HG03135 (cell line): ENCODE measurements at regions not wholly inside any gene's neighbourhood (a gene's known extent, or its start where the extent isn't known, plus 50 kb on each side); places are given as distances from the start of the nearest gene placed in this dataset.

Source experiments
- ATAC-seq: cut with Tn5 transposase; IDR thresholded peaks from one replicate; pipeline ENCODE4 v1.9.1; 2021; ENCODE audit warnings: mild to moderate bottlenecking, moderate library complexity; ENCODE audit not compliant: unreplicated experiment

GRCh38 chr3:17965331-17965730 is 222.9 kb upstream of the TBC1D5 start:
- ATAC-seq: no peak

GRCh38 chr3:17964108-17964507 is 221.7 kb upstream of the TBC1D5 start:
- no peak for ATAC-seq

DNA sequence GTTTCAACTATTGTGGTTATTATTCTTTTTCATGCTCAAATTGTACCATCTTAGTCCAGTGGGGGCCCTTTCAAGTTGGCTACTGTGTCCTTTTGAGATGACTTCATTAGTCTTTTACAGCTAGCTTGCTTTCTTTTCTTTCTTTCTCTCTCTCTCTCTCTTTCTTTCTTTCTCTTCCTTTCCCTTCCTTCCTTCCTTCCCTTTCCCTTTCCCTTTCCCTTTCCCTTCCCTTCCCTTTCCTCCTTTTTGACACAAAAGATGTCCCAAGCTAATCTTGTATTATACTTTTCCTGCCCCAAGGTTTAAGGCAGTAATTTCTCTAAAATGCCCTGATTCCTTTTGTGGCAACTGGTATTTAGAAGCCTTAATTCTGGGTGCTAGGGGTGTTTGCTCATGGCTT is 213.0 kb upstream of the TBC1D5 start:
- no peak for ATAC-seq

- no peak for ATAC-seq
These were observed 212.4 kb upstream of the TBC1D5 start for GRCh38 chr3:17954801-17955200.

DNA sequence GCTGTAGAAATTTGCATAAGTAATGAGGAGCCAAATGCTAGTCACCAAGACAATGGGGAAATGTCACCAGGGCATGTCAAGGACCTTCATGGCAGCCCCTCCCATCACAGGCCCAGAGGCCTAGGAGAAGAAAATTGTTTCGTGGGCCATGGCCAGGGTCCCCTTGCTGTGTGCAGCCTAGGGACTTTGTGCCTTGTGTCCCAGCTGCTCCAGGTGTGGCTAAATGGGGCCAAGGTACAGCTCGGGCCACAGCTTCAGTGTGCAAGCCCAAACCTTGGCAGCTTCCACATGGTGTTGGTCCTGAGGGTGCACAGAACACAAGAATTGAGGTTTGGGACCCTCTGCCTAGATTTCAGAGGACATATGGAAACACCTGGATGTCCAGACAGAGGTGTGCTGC is 208.8 kb upstream of the TBC1D5 start:
- no peak for ATAC-seq

DNA sequence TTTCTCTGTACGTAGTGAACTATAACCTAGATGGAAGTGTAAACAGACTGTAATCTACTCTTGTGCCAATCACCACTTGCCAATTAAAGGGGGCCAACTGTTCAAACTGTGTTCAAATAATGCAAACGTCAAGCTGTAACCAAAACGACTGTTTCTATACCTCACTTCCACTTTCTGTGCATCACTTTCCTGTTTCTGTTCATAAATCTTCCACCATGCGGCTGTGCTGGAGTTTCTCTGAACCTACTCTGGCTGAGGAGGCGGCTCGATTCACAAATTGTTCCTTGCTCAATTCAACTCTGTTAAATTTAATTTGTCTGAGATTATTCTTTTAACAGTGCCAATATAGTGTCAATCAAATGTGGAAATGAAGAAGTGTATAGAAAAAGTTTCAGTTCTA is 206.7 kb upstream of the TBC1D5 start:
- ATAC-seq: no peak

- ATAC-seq: no peak
These were observed 205.4 kb upstream of the TBC1D5 start for GRCh38 chr3:17947833-17948232.

GRCh38 chr3:17946619-17947018 is 204.2 kb upstream of the TBC1D5 start:
- no peak for ATAC-seq

- no peak for ATAC-seq
These were observed 203.5 kb upstream of the TBC1D5 start for GRCh38 chr3:17945799-17946399.

DNA sequence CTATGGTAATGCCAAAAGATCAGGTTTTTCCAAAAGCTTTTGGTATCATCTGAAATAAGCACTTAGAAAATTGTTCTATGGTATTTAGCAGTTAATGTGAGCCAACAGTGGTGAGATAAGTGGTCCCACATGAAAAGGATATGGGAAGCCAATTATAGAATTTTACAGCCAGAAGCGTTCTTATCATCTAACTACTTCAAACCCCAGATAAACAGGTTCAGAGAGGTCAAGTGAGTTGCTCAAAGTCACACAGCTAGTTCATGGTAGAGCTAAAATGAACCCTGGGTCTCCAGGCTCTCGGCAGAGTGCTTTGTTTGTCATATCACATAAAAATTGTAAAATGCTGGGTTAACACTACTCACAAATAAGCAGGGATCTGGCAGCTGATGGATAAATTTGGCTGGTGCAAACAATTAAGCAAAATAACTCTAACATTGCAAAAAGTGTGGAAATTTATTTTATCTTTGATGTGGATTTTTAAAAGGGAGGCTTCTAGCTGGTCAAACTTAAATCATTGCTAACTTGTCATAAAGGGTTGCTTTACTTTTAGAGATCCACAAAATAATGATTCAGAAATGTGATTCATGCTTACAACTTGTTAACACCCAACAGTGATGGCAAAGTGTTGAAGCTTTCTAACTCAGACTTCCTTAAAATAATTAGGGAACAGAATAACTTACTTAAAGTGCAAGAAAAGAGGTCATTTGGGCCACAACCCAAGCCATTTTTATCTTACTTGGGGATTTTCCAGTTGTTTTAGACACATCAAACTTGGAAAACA is 202.8 kb upstream of the TBC1D5 start:
- ATAC-seq: no peak

DNA sequence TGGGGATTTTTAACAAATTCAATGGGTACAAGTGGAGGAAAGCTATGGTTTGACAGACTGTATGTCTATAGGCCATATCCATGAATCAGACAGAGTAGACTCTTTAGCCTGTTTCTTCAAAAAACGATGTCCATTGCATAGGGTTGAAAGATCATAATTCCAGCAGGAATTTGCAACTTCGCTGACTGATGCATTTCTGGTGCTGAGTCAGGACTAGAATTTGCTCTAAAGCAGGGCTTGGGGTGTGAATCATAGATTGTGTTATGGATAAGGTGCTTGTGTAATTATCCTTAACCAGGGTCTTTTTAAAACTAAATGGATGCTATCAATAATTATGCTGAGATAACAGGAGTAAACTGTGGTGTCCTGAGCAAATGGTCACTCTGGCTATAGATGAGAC is 200.4 kb upstream of the TBC1D5 start:
- ATAC-seq: no peak

GRCh38 chr3:17941766-17942165 is 199.3 kb upstream of the TBC1D5 start:
- no peak for ATAC-seq

- ATAC-seq: no peak
These were observed 198.7 kb upstream of the TBC1D5 start for GRCh38 chr3:17941152-17941551.

- ATAC-seq: no peak
These were observed 196.7 kb upstream of the TBC1D5 start for GRCh38 chr3:17939157-17939556.

DNA sequence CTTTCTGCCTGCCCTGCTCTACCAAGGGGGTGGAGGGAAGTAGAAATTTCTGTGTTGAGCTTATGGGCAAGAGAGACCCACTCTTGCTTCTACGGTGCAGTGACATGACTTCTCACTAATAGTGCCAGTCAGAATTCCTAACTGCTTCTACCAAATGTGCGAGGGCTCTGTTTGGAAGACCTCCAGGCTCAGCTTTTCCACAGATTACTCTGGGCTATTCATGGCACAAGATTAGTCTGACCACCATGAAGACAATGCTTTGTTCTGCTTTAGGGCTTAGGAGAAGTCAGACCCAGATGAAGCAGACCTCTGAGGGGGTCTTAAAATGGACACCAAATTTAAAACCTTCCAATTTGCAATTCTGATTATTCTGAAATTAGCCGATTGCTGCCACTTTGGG is 195.9 kb upstream of the TBC1D5 start:
- no peak for ATAC-seq

- ATAC-seq: no peak
These were observed 194.5 kb upstream of the TBC1D5 start for GRCh38 chr3:17936736-17937480.

- no peak for ATAC-seq
These were observed 192.8 kb upstream of the TBC1D5 start for GRCh38 chr3:17935222-17935621.

DNA sequence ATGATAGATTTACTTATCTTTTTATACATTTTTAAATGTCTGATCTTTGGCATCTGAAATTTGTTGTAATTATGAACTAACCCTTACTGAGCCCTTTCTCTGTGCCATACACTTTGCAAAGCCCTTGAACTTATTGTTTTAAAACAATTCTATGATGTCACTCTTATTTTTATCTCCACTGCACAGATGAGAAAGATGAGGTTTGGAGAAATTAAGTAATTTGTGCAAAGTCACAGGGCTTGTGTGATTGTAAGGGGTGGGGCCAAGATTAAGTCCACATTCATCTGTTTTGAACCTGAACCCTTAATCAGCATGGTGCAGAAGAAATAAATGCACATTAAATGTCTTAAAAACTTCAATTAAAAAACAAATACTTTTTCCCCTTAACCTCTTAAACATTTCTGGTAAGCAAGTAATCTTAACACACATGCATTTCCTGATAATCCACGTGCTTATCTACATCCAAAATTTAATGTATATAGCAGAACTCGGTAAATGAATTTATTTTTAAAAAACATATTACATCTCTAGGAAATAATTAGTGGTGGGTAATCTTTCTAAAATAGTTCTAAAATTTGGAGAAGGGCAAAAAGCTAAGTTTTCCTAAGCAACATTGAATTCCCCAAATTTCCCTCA is 189.8 kb upstream of the TBC1D5 start:
- ATAC-seq: no peak

GRCh38 chr3:17931131-17931530 is 188.7 kb upstream of the TBC1D5 start:
- no peak for ATAC-seq

- no peak for ATAC-seq
These were observed 186.2 kb upstream of the TBC1D5 start for GRCh38 chr3:17928502-17929145.

DNA sequence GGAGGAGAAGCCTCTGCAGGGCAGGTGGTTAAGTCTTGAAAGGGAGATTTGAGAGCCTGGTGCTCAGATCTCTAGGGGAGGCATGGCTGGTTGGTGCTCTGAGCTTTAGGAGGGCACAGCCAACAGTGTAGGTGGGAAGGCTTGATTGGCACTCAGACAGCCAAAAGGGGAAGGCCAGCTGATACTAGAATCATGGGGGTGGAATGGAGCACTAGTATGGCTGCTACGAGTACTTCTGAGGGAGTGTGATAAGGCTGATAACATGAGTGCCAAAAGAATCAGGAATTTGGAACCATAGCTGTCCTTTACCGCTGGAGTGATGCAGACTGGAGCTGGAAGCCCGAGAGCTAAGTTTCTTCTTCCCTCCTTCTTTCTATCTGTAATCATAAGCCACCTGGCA is 184.6 kb upstream of the TBC1D5 start:
- ATAC-seq: no peak
